ENCODE measurements at regions not wholly inside any gene's neighbourhood (a gene's known extent, or its start where the extent isn't known, plus 50 kb on each side); places are given as distances from the start of the nearest gene placed in this dataset.

DNA sequence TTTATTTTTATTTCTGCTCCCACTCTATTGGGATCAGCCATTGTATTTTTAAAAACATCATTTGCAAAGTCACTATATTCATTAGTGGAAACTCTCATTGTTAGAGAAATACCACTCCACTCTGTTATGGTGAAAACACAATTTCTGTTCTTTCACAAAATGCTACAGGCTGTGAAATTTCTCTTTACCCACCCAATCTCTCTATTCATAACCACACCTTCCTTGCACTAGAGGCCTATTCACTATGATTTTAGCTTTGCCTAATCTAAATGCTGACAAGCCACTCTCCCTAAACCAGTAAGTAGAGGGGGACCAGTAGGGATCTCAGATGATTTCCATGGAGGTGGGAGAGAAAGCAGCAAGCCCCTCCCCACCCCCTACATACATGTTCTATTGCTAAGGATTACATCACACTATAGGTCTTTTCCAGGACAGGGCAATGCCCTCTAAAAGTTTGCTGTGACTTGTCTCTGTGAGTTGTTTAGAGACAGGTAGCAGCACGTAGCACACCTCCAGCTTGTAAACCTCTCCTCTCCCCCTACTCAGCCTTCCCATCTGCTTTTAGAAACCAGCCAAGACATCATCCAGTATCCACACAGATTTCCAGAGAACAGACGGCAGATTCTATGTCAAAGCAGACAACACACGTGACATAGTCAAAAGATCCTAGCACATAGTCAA, 58.3 kb upstream of the PPP1R3C start:
- DNase-seq = no peak

DNA sequence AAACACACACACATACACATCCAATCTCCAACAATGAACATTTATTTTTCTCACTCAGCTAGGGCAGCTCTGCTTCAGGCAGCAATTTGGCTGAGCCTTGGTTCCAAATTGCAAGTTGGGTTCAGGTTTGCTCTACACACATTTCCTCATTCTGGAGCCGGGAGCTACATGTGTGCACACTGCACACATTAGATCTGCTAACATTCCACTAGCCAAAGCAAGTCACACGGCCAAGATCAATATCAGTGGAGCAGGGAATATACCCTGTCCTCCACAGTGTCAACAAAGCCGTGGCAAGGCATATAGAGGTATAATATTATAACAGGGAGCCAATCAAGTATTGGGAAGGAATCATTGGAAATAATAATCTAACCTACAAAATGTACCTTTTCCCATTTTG, 57.5 kb upstream of the PPP1R3C start:
- DNase-seq = no peak

GRCh38 chr10:91689731-91690168, 56.9 kb upstream of the PPP1R3C start:
- no peak for DNase-seq

DNA sequence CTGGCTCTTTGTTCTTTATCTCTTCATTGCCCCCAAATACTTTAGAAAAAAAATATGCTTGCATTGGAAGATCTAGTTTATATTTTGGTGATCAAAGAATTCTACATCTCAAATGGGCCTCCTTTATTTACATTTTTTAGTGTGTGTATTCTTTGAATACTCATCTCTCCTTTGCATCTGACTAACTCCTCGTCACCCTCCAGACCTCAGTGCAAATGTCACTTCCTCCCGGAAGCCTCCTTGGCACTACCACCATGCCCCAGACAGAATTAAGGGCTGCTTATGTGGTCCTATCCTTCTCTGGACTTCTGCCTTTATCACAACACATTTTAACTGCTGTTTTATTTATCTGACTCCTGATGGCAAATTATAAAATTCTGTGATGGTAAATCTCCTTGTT, 52.0 kb upstream of the PPP1R3C start:
- DNase-seq = no peak

- no peak for DNase-seq
Observed at GRCh38 chr10:91683975-91684374, 51.1 kb upstream of the PPP1R3C start.

- no peak for DNase-seq
Observed at GRCh38 chr10:91682912-91683311, 50.0 kb upstream of the PPP1R3C start.

Measured in MV-4-11 (cell line).